ENCODE measurements at regions not wholly inside any gene's neighbourhood (a gene's known extent, or its start where the extent isn't known, plus 50 kb on each side); places are given as distances from the start of the nearest gene placed in this dataset.

GRCh38 chr14:51787352-51787751, 73.1 kb upstream of the GNG2 start:
- no peak overlapping the region for H3K27ac ChIP-seq
- TF ChIP-seq CTCF (IDR thresholded peaks at IDR 0.05), result no peak
- no peaks in the 10 kb centered on the region for H3K27me3 ChIP-seq
- H3K9me3 ChIP-seq, result peaks cover 4% of the 10 kb centered on the region
- intact Hi-C loops (cut with DNase I), result no loop called here
- ATAC-seq (no peak), DNase-seq (no peak)
- no peaks in the 10 kb centered on the region for H3K4me1 ChIP-seq
- no peak overlapping the region for H3K4me3 ChIP-seq
- H3K36me3 ChIP-seq, result no peaks in the 10 kb centered on the region

GRCh38 chr14:51789114-51789513, 71.3 kb upstream of the GNG2 start:
- no peak for TF ChIP-seq CTCF (IDR thresholded peaks at IDR 0.05)
- DNase-seq (no peak), ATAC-seq (no peak)
- intact Hi-C loops (cut with DNase I), result no loop called here
- Histone ChIP-seq H3K27me3 (no peaks in the 10 kb centered on the region), H3K36me3 (no peaks in the 10 kb centered on the region), H3K4me1 (no peaks in the 10 kb centered on the region), H3K27ac (no peak overlapping the region), H3K9me3 (peaks cover 4% of the 10 kb centered on the region), H3K4me3 (no peak overlapping the region)

GRCh38 chr14:51789596-51789995, 70.8 kb upstream of the GNG2 start:
- no peaks in the 10 kb centered on the region for H3K27me3 ChIP-seq
- no peaks in the 10 kb centered on the region for H3K4me1 ChIP-seq
- no peak for DNase-seq
- ATAC-seq, result peak; percentile 69
- H3K36me3 ChIP-seq, result no peaks in the 10 kb centered on the region
- H3K4me3 ChIP-seq, result no peak overlapping the region
- H3K27ac ChIP-seq, result no peak overlapping the region
- intact Hi-C loops (cut with DNase I), result no loop called here
- TF ChIP-seq CTCF (IDR thresholded peaks at IDR 0.05), result no peak
- peaks cover 4% of the 10 kb centered on the region for H3K9me3 ChIP-seq

- H3K27me3 ChIP-seq, result no peaks in the 10 kb centered on the region
- intact Hi-C loops (cut with DNase I), result no loop called here
- ATAC-seq (no peak), DNase-seq (no peak)
- H3K9me3 ChIP-seq, result no peaks in the 10 kb centered on the region
- no peak overlapping the region for H3K4me3 ChIP-seq
- no peaks in the 10 kb centered on the region for H3K36me3 ChIP-seq
- H3K4me1 ChIP-seq, result no peaks in the 10 kb centered on the region
- no peak for TF ChIP-seq CTCF (IDR thresholded peaks at IDR 0.05)
- no peak overlapping the region for H3K27ac ChIP-seq
Measured at GRCh38 chr14:51792809-51793208, 67.6 kb upstream of the GNG2 start.

GRCh38 chr14:51805541-51805940, 54.9 kb upstream of the GNG2 start:
- Histone ChIP-seq H3K9me3 (no peaks in the 10 kb centered on the region), H3K4me1 (no peaks in the 10 kb centered on the region), H3K36me3 (no peaks in the 10 kb centered on the region), H3K27me3 (no peaks in the 10 kb centered on the region), H3K4me3 (no peak overlapping the region), H3K27ac (no peak overlapping the region)
- DNase-seq, result no peak
- TF ChIP-seq CTCF (IDR thresholded peaks at IDR 0.05), result no peak
- no peak for ATAC-seq
- intact Hi-C loops (cut with DNase I), result no loop called here
